COR-L47 (cell line): ENCODE measurements at regions not wholly inside any gene's neighbourhood (a gene's known extent, or its start where the extent isn't known, plus 50 kb on each side); places are given as distances from the start of the nearest gene placed in this dataset.

ENCODE experiments used
- DNase-seq: peaks from one replicate; lab custom pipeline; 2025; lab: John Stamatoyannopoulos, UW

GRCh38 chr10:58140691-58141347 lies 126.9 kb downstream of the IPMK start:
- DNase-seq = no peak

DNA sequence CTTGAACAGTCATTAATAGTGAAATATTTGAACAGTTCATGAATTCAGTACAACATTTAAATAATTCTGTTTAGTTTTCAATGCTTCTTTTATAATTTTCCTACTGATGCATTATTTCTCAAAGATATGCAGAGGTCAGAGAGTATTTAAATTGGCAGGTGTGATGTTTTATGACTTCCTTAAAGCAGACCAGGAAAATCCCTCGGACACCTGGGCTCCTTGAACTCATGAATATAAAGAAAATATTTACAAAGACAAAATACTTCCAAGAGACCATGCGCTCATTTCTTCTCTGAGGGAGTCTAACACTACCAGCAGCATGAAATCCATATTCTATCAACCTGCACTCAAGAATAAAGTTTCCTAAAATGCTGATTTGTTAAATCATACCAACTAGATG lies 127.6 kb downstream of the IPMK start:
- no peak for DNase-seq

- DNase-seq = peak; percentile 95
Measured at GRCh38 chr10:58137813-58138212, 129.9 kb downstream of the IPMK start.

DNA sequence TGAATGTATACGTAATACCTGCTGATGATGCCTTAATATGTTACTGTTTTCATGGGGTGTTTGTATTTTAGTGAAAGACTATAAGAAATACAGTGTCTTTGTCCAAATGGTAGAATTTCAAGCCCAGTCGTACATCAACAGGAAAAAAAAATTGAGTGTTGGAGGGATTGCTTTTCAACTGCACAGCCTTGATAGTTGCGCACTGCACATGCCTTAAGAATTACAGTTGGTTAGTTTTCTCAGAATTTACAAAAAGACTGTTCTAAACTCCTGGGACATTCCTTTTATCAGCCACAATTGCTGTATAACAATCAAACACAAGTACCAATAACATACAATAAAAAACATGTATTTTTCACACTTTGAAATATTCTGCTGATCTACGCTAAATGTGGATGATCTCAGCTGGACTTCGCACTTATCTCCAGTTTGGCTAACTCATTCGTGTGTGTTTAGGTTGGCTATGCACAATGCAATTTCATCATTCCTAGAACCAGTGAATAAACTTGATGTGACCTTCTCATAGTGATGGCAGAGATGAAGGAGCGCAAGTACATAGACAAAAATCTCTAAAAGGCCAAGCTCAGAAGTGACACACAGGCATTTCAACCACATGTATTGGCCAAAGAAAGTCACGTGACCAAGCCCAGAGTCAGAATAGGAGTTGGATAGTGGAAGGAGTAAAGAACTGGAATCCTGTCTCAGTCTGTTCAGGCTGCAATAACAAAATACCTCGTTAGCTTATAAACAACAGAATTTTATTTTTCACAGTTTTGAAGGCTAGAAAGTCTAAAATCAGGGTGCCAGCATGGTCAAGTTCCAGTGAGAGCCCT lies 152.3 kb downstream of the IPMK start:
- DNase-seq = no peak

DNA sequence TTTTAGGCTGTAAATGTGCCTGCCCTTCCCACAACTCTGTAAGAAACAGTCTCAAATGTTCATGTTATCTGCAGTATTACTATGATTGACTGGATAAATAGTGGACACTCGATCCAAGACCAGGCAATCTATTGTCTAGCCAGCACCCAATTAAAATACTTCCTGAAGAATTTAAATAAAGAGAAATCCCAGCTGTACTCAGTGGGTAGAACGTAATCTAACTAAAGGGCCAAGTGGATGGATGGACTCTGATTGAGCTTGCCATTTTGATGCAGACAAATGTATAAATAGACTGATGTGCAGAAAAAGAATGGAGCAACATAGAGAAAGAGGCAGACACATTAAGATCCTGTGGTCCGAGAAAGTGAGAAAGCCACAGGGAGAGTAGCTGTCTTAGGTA lies 158.0 kb downstream of the IPMK start:
- no peak for DNase-seq

GRCh38 chr10:58107506-58107905 lies 160.2 kb downstream of the IPMK start:
- no peak for DNase-seq

GRCh38 chr10:58106211-58107035 lies 161.3 kb downstream of the IPMK start:
- DNase-seq = no peak

GRCh38 chr10:58104351-58104751 lies 163.3 kb downstream of the IPMK start:
- DNase-seq = no peak

DNA sequence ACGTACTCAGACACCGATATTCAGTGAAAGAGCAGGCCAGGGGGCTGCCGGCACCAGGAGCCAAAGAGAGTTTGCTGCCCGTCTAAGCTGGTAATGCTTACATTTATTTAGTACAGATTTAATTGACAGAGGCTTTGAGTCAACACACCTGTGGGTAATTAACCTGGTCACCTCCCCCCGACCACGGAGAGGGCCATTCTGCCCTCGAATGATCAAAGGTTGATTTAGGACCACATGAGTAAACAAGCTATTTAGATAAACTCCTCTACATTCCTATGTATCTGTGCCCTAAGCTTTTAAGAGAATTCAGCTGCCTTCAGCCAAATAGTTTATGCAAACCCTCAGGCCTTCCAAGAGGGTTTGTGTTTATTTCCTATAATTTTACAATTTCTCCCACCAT lies 164.8 kb downstream of the IPMK start:
- no peak for DNase-seq

DNA sequence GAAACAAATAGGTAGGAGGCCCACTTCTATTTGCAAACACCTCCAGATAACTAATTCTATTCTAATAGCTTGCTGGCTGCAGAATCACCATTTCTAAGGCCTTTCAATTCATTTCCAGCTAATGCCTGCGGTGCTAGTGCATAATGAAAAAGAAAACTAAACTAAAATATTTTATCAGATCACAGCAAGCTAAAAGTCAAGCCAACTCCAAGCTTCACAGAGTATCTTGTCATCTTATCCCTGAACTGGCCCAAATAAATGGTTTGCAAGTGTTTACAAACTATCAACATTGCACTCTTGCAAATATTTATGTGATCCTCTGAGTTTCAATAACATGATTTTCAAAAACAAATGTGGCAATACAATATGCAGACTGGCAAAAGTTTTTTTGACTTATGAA lies 166.0 kb downstream of the IPMK start:
- DNase-seq = no peak

DNA sequence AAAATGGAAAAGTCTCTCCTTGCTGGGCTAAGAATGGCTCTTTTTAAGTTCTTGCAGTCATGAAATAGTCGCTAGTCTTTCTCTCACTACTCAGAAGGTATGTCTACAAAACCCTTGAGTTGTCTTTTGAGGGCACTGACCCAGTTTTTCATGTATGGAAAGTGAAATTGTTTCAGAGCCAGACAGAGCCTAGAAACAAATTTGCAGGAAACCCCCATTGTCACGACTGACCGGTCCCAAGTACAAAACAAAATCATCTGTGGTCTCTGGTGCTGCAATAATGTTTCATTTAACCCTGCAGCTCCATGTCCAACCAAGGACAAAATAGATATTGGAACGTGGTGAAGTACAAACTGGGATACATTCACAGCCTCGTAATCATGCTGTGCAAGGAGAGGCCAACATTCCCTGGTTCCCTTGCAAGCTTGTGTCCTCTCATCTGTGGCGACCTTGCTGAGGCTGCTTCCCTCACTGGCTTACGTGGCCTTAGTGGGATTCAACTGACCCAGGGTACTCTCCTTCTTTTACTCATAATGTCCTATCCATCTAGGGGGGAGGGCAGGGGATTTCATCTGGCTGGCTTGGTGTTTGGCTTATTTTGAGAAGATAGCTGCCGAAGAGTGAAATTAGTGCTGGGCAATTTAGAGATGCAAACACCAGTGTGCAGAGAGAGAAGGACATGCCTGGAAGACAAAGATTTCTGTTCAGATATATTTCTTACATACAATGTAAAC lies 172.5 kb downstream of the IPMK start:
- no peak for DNase-seq

DNA sequence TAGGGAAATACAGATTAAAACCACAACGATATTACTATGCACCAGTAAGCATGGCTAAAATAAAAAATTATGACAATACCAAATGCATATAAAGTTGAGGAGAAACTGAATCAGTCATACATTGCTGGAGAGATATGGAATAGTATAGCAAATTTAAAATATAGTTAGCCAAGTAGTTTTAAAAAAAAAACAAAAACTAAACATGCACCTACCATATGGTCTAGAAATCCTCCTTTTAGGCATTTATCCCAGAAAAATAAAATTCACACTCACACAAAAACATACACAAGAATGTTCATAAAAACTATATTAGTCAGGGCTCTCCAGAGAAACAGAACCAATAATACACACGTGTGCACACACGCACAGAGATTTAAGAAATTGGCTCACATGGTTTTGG lies 175.8 kb downstream of the IPMK start:
- no peak for DNase-seq

DNA sequence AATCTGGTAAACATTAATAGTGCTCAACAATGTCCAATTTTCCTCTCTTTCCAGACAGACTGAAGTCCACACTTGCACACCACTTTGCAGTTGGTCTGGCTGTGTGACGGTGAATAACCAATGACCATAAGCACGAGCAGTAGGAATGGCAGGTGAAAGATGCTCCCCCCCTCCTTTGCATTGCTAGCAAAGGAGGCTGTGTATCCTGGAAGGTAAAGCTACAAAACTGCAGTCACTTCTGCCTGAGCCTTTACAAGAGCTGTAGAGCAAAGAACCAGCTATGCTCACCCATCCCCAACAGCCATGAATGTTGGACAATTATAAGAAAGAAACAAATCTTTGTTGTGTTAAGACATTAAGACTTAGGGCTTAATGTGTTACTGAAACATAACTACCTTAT lies 178.0 kb downstream of the IPMK start:
- DNase-seq = no peak

- DNase-seq = no peak
Measured at GRCh38 chr10:58087896-58088295, 179.8 kb downstream of the IPMK start.

GRCh38 chr10:58086763-58087150 lies 180.9 kb downstream of the IPMK start:
- no peak for DNase-seq

- DNase-seq = no peak
Measured at GRCh38 chr10:58086144-58086762, 181.4 kb downstream of the IPMK start.

DNA sequence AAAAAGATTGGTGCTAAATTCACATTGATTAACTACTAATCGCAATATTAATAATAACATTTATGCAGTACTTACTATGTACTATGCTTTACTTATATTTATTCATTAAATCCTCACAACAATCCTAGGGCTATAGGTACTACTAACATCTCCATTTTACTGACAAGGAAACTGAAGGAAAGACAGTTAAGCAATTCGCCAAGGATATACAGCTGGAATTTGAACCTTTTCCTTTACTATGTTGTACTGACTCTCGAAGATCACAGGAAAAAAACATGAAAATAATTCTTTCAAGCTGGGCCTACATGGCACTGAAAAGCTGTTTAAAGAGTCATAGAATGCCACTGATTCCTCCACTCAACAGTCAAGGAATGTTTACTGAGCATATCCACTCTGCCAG lies 185.4 kb downstream of the IPMK start:
- no peak for DNase-seq

DNA sequence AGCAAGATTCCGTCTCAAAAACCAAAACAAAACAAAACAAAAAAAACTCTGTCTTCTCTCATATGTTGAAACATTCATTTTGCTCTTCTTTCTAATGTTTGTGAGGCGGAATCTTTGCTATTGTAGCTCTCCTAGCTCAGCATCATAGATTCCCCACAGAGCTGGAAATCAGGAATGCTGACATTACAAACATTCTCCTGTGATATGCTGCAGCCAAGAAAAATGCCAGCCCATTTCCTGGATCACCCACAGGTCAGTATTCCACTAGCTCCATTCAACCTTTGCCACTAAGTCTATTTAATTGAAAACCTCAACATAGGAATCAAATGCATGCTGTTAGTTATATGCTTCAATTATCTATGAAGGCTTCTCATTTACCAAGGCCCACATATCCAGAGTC lies 186.3 kb downstream of the IPMK start:
- DNase-seq = no peak

DNA sequence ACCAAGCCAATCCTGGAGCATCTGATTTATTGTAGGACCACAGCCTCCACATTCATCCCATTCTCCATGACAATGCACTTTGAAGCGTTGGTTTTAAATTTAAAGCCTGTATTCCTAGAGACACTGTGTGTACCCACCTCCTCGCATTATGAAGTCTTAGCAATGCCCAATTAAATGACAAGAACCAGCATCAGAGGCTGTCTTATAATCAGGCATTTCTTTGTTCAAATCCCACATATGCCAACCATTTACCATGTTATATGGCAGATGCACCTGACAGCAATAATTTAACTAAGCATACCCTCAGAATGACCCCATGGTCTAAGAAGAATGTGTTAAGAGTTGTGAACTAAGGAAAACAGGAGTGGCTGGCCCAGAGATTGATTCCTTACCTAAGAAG lies 188.2 kb downstream of the IPMK start:
- DNase-seq = no peak

- no peak for DNase-seq
Measured at GRCh38 chr10:58072634-58073033, 195.1 kb downstream of the IPMK start.

- peak; percentile 36 for DNase-seq
Measured at GRCh38 chr10:58070956-58071355, 196.7 kb downstream of the IPMK start.

GRCh38 chr10:58068809-58069208 lies 198.9 kb downstream of the IPMK start:
- no peak for DNase-seq
